Muscle layer of duodenum (tissue), 2 donors: ENCODE measurements at regions not wholly inside any gene's neighbourhood (a gene's known extent, or its start where the extent isn't known, plus 50 kb on each side); places are given as distances from the start of the nearest gene placed in this dataset.

Source experiments
- H3K27ac ChIP-seq: one replicate; pipeline ENCODE4 v1.7.0; 2013; ENCODE audit warnings: mild to moderate bottlenecking, low read length
- H3K27me3 ChIP-seq: one replicate; pipeline ENCODE4 v1.7.0; 2013; ENCODE audit warnings: low read depth, mild to moderate bottlenecking, control low read depth, low read length
- H3K36me3 ChIP-seq, 2 donors: one replicate each; pipeline ENCODE4 v1.7.0; 2013; ENCODE audit warnings: low read length in 2 of 2, control low read depth in 1 of 2, mild to moderate bottlenecking in 1 of 2; ENCODE audit not compliant: insufficient read depth in 2 of 2, control insufficient read depth in 1 of 2
- H3K4me1 ChIP-seq, 2 donors: one replicate each; pipeline ENCODE4 v1.7.0; 2013; ENCODE audit warnings: low read length in 2 of 2, mild to moderate bottlenecking in 2 of 2, control low read depth in 1 of 2, moderate library complexity in 1 of 2; ENCODE audit not compliant: insufficient read depth in 2 of 2, control insufficient read depth in 1 of 2
- H3K4me3 ChIP-seq, 2 donors: one replicate each; pipeline ENCODE4 v1.7.0; 2013; ENCODE audit warnings: low read length in 2 of 2, low read depth in 1 of 2, mild to moderate bottlenecking in 1 of 2
- H3K9me3 ChIP-seq, 2 donors: one replicate each; pipeline ENCODE4 v1.7.0; 2013; ENCODE audit warnings: low read length in 2 of 2, control low read depth in 1 of 2, mild to moderate bottlenecking in 1 of 2; ENCODE audit not compliant: control insufficient read depth in 1 of 2
- donor health status: healthy.

GRCh38 chr1:116302281-116302680, 70.8 kb upstream of the ATP1A1 start:
- no peak overlapping the region for H3K27ac ChIP-seq
- H3K36me3 ChIP-seq, result no peaks in the 10 kb centered on the region
- H3K9me3 ChIP-seq, result peaks cover 0 to 6% of the 10 kb centered on the region in 2 donors
- H3K4me1 ChIP-seq, result no peaks in the 10 kb centered on the region
- no peaks in the 10 kb centered on the region for H3K27me3 ChIP-seq
- no peak overlapping the region for H3K4me3 ChIP-seq

- Histone ChIP-seq H3K27ac (no peak overlapping the region), H3K27me3 (no peaks in the 10 kb centered on the region), H3K36me3 (no peaks in the 10 kb centered on the region), H3K4me3 (no peak overlapping the region), H3K9me3 (no peaks in the 10 kb centered on the region), H3K4me1 (no peaks in the 10 kb centered on the region)
These were observed 66.9 kb upstream of the ATP1A1 start for GRCh38 chr1:116306102-116306501.

- H3K36me3 ChIP-seq, result no peaks in the 10 kb centered on the region
- H3K4me3 ChIP-seq, result no peak overlapping the region
- H3K4me1 ChIP-seq, result no peaks in the 10 kb centered on the region
- no peaks in the 10 kb centered on the region for H3K9me3 ChIP-seq
- H3K27me3 ChIP-seq, result no peaks in the 10 kb centered on the region
- H3K27ac ChIP-seq, result no peak overlapping the region
These were observed 66.1 kb upstream of the ATP1A1 start for GRCh38 chr1:116306840-116307442.

- H3K9me3 ChIP-seq, result no peaks in the 10 kb centered on the region
- H3K27ac ChIP-seq, result no peak overlapping the region
- H3K36me3 ChIP-seq, result no peaks in the 10 kb centered on the region
- H3K4me3 ChIP-seq, result no peak overlapping the region
- no peaks in the 10 kb centered on the region for H3K27me3 ChIP-seq
- no peaks in the 10 kb centered on the region for H3K4me1 ChIP-seq
These were observed 64.8 kb upstream of the ATP1A1 start for GRCh38 chr1:116308276-116308675.

GRCh38 chr1:116309090-116309870, 63.8 kb upstream of the ATP1A1 start:
- Histone ChIP-seq H3K4me1 (no peaks in the 10 kb centered on the region), H3K27me3 (no peaks in the 10 kb centered on the region), H3K27ac (no peak overlapping the region), H3K9me3 (no peaks in the 10 kb centered on the region), H3K4me3 (no peak overlapping the region), H3K36me3 (no peaks in the 10 kb centered on the region)

- Histone ChIP-seq H3K4me1 (no peaks in the 10 kb centered on the region), H3K9me3 (no peaks in the 10 kb centered on the region), H3K27ac (no peak overlapping the region), H3K4me3 (no peak overlapping the region), H3K27me3 (no peaks in the 10 kb centered on the region), H3K36me3 (no peaks in the 10 kb centered on the region)
These were observed 62.9 kb upstream of the ATP1A1 start for GRCh38 chr1:116310180-116310579.

- Histone ChIP-seq H3K4me1 (no peaks in the 10 kb centered on the region), H3K27me3 (no peaks in the 10 kb centered on the region), H3K36me3 (no peaks in the 10 kb centered on the region), H3K4me3 (no peak overlapping the region), H3K27ac (no peak overlapping the region), H3K9me3 (no peaks in the 10 kb centered on the region)
These were observed 61.9 kb upstream of the ATP1A1 start for GRCh38 chr1:116311193-116311592.

- H3K4me1 ChIP-seq, result no peaks in the 10 kb centered on the region
- no peaks in the 10 kb centered on the region for H3K9me3 ChIP-seq
- no peaks in the 10 kb centered on the region for H3K36me3 ChIP-seq
- H3K27me3 ChIP-seq, result no peaks in the 10 kb centered on the region
- no peak overlapping the region for H3K4me3 ChIP-seq
- H3K27ac ChIP-seq, result no peak overlapping the region
These were observed 61.0 kb upstream of the ATP1A1 start for GRCh38 chr1:116311756-116312680.

GRCh38 chr1:116312681-116313069, 60.4 kb upstream of the ATP1A1 start:
- Histone ChIP-seq H3K36me3 (no peaks in the 10 kb centered on the region), H3K27ac (no peak overlapping the region), H3K9me3 (no peaks in the 10 kb centered on the region), H3K4me1 (no peaks in the 10 kb centered on the region), H3K4me3 (no peak overlapping the region), H3K27me3 (no peaks in the 10 kb centered on the region)

GRCh38 chr1:116313776-116314175, 59.3 kb upstream of the ATP1A1 start:
- H3K27ac ChIP-seq, result no peak overlapping the region

GRCh38 chr1:116314305-116314919, 58.6 kb upstream of the ATP1A1 start:
- H3K27ac ChIP-seq, result no peak overlapping the region
- no peaks in the 10 kb centered on the region for H3K4me1 ChIP-seq
- H3K36me3 ChIP-seq, result no peaks in the 10 kb centered on the region
- no peaks in the 10 kb centered on the region for H3K27me3 ChIP-seq
- no peak overlapping the region for H3K4me3 ChIP-seq
- H3K9me3 ChIP-seq, result no peaks in the 10 kb centered on the region

More at GRCh38 chr1:116313776-116314175, 59.3 kb upstream of the ATP1A1 start:
- Histone ChIP-seq H3K36me3 (no peaks in the 10 kb centered on the region), H3K4me3 (no peak overlapping the region), H3K27me3 (no peaks in the 10 kb centered on the region), H3K4me1 (no peaks in the 10 kb centered on the region), H3K9me3 (no peaks in the 10 kb centered on the region)
